ENCODE measurements at regions not wholly inside any gene's neighbourhood (a gene's known extent, or its start where the extent isn't known, plus 50 kb on each side); places are given as distances from the start of the nearest gene placed in this dataset.

- TF ChIP-seq CTCF (IDR thresholded peaks at IDR 0.05 in 8 of 11, conservative IDR thresholded peaks at IDR 0.05 in 3 of 11), result no peak
- TF ChIP-seq POLR2A (IDR thresholded peaks at IDR 0.05), result no peak
These were observed 1782.7 kb downstream of the PLA2G4A start for GRCh38 chr1:188611432-188611831.
